ENCODE measurements at regions not wholly inside any gene's neighbourhood (a gene's known extent, or its start where the extent isn't known, plus 50 kb on each side); places are given as distances from the start of the nearest gene placed in this dataset.

DNA sequence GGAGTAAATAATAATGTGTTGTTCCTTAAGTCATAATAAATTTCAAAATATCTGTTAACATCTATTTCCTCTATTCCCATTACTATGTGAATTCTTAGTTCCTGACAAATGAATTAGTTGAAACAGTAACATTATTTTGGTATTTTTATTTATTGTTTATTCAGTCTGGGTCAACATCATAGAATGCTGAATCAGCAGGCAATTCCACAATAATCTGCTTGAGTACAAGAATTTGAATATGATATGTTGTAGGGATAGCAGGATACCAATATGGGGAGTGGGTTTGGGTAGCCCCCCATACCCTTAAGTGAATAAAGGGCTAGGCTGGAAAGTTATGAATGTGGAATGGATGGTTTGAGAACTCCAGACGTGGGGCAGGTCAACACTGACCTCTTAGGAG lies 373.2 kb upstream of the CHD6 start:
- Histone ChIP-seq H2AFZ (ENCODE audit: low read length) (no peak overlapping the region), H4K20me1 (ENCODE audit: insufficient read depth, low read length) (no peaks in the 10 kb centered on the region), H3K4me3 (ENCODE audit: low read depth, low read length, poor library complexity, severe bottlenecking) (no peak overlapping the region), H3K9ac (ENCODE audit: low read length) (no peak overlapping the region), H3K79me2 (ENCODE audit: insufficient read depth, low read length) (no peaks in the 10 kb centered on the region), H3K27ac (ENCODE audit: low read depth, low read length, poor library complexity, severe bottlenecking) (no peak overlapping the region), H3K9me2 (ENCODE audit: low read depth, low read length) (no peaks in the 10 kb centered on the region), H3K36me3 (ENCODE audit: insufficient read depth, low read length) (no peaks in the 10 kb centered on the region), H3F3A (ENCODE audit: insufficient read depth, low read length) (no peaks in the 10 kb centered on the region), H3K4me1 (ENCODE audit: insufficient read depth, low read length, severe bottlenecking) (no peaks in the 10 kb centered on the region), H3K27me3 (ENCODE audit: insufficient read depth, low read length) (no peaks in the 10 kb centered on the region), H3K4me2 (ENCODE audit: low read length) (no peak overlapping the region), H3K9me3 (ENCODE audit: low read length) (no peaks in the 10 kb centered on the region)
- TF ChIP-seq, protein P1, sequence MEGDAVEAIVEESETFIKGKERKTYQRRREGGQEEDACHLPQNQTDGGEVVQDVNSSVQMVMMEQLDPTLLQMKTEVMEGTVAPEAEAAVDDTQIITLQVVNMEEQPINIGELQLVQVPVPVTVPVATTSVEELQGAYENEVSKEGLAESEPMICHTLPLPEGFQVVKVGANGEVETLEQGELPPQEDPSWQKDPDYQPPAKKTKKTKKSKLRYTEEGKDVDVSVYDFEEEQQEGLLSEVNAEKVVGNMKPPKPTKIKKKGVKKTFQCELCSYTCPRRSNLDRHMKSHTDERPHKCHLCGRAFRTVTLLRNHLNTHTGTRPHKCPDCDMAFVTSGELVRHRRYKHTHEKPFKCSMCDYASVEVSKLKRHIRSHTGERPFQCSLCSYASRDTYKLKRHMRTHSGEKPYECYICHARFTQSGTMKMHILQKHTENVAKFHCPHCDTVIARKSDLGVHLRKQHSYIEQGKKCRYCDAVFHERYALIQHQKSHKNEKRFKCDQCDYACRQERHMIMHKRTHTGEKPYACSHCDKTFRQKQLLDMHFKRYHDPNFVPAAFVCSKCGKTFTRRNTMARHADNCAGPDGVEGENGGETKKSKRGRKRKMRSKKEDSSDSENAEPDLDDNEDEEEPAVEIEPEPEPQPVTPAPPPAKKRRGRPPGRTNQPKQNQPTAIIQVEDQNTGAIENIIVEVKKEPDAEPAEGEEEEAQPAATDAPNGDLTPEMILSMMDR (IDR thresholded peaks at IDR 0.05; ENCODE audit: low read length) = no peak
- no peak for TF ChIP-seq EZH2 (IDR thresholded peaks at IDR 0.05; ENCODE audit: borderline replicate concordance, low read length)

DNA sequence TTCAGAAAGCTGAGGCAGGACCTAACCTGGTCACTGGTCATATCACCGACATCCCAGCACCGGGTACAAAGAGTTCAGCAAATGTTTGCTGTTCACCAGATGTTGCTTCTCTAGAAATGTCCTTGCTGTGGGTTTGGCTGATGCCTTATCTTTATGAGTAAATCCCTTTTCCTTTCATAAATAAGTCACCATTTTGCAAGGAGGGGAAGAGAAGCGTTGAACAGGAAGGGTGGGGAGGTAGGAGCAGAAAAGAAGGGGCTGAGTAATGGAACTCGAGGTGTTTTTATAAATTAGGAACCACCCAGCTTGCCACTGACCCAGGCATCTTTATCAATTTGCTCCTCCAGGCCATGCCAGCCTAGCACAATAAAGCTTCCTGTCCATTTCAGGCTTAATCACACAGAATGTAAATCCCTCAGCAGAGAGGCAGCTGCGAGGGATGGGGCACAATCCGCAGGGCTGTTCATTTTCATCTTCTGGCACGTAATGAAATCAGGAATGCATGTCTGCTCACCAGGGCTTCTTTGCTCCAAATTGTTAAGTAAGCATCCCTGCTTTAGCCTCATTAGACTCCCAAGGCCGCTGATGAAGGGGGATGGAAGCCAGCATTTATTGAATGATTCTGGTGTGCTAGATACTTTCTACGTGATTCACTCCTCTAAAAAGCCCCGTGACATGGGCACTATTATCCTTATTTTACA lies 371.9 kb upstream of the CHD6 start:
- Histone ChIP-seq H3K4me2 (ENCODE audit: low read length) (no peak overlapping the region), H3K9me3 (ENCODE audit: low read length) (no peaks in the 10 kb centered on the region), H3K9me2 (ENCODE audit: low read depth, low read length) (no peaks in the 10 kb centered on the region), H4K20me1 (ENCODE audit: insufficient read depth, low read length) (no peaks in the 10 kb centered on the region), H3K36me3 (ENCODE audit: insufficient read depth, low read length) (no peaks in the 10 kb centered on the region), H3K9ac (ENCODE audit: low read length) (no peak overlapping the region), H2AFZ (ENCODE audit: low read length) (no peak overlapping the region), H3K79me2 (ENCODE audit: insufficient read depth, low read length) (no peaks in the 10 kb centered on the region), H3K27ac (ENCODE audit: low read depth, low read length, poor library complexity, severe bottlenecking) (no peak overlapping the region), H3F3A (ENCODE audit: insufficient read depth, low read length) (no peaks in the 10 kb centered on the region), H3K4me1 (ENCODE audit: insufficient read depth, low read length, severe bottlenecking) (no peaks in the 10 kb centered on the region), H3K4me3 (ENCODE audit: low read depth, low read length, poor library complexity, severe bottlenecking) (no peak overlapping the region), H3K27me3 (ENCODE audit: insufficient read depth, low read length) (no peaks in the 10 kb centered on the region)
- no peak for TF ChIP-seq EZH2 (IDR thresholded peaks at IDR 0.05; ENCODE audit: borderline replicate concordance, low read length)
- TF ChIP-seq, protein P1 (IDR thresholded peaks at IDR 0.05; ENCODE audit: low read length) = no peak

DNA sequence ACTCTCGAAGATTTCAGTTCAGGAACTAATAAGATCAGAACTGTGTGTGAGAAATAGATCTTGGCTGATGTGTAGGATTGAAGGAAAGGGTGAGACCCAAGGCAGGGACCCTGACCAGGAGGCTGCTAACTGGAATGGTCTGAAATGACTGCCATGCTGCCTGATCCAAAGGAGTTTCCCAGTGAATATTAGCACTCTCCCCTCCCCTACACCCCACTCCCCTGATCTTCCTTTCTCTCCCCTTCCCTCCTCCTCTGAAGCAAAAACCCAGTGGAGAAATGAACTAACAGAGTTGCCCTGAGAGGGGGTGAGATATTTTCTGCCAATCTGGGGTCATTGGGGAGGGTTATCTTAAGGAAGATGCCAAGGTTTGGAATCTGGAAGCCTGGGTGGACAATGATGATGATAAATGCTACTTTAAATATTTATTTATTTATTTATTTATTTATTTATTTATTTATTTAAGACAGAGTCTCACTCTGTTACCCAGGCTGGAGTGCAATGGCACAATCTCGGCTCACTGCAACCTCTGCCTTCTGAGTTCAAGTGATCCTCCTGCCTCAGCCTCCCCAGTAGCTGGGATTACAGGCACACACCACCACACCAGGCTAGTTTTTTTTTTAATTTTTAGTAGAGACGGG lies 371.0 kb upstream of the CHD6 start:
- H3K27ac ChIP-seq (ENCODE audit: low read depth, low read length, poor library complexity, severe bottlenecking) = no peak overlapping the region
- no peaks in the 10 kb centered on the region for H3K36me3 ChIP-seq (ENCODE audit: insufficient read depth, low read length)
- H3K4me1 ChIP-seq (ENCODE audit: insufficient read depth, low read length, severe bottlenecking) = no peaks in the 10 kb centered on the region
- H3K4me2 ChIP-seq (ENCODE audit: low read length) = no peak overlapping the region
- no peak for TF ChIP-seq EZH2 (IDR thresholded peaks at IDR 0.05; ENCODE audit: borderline replicate concordance, low read length)
- TF ChIP-seq, protein P1 (IDR thresholded peaks at IDR 0.05; ENCODE audit: low read length) = no peak
- H3K4me3 ChIP-seq (ENCODE audit: low read depth, low read length, poor library complexity, severe bottlenecking) = no peak overlapping the region
- H4K20me1 ChIP-seq (ENCODE audit: insufficient read depth, low read length) = no peaks in the 10 kb centered on the region
- H3K27me3 ChIP-seq (ENCODE audit: insufficient read depth, low read length) = no peaks in the 10 kb centered on the region
- H3F3A ChIP-seq (ENCODE audit: insufficient read depth, low read length) = no peaks in the 10 kb centered on the region
- no peaks in the 10 kb centered on the region for H3K79me2 ChIP-seq (ENCODE audit: insufficient read depth, low read length)
- H3K9me3 ChIP-seq (ENCODE audit: low read length) = no peaks in the 10 kb centered on the region
- no peaks in the 10 kb centered on the region for H3K9me2 ChIP-seq (ENCODE audit: low read depth, low read length)
- no peak overlapping the region for H3K9ac ChIP-seq (ENCODE audit: low read length)
- no peak overlapping the region for H2AFZ ChIP-seq (ENCODE audit: low read length)
